ENCODE measurements at regions not wholly inside any gene's neighbourhood (a gene's known extent, or its start where the extent isn't known, plus 50 kb on each side); places are given as distances from the start of the nearest gene placed in this dataset.
"Not testable (repeated sequence)": the region's sequence is repeated elsewhere in the genome, so short reads cannot be mapped to it uniquely, and the experiment has no call there.

GRCh38 chr13:86584301-86584700 is 785.1 kb upstream of the SLITRK6 start:
- DNase-seq: no peak

- no peak for DNase-seq
Observed at GRCh38 chr13:86585835-86586234, 786.6 kb upstream of the SLITRK6 start.

DNA sequence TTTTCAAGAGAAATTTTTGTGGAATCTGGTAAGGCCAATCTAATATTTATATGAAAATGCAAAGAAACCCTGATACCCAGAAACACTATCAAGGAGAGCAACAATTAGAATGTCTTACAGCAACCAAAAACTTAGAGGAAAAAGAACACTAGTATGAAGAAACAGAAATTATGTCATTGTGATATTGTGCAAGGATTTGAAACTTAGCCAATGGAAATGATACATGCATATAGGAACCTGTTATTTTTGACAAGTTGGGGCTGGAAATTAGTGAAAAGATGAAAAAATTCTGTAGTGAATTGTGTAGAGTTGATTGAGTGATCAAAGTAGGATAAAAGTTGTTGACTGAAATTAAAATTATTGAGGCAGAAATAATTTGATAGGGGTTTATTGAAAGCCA is 792.6 kb upstream of the SLITRK6 start:
- no peak for DNase-seq

- DNase-seq: no peak
Observed at GRCh38 chr13:86601351-86601750, 802.1 kb upstream of the SLITRK6 start.

DNA sequence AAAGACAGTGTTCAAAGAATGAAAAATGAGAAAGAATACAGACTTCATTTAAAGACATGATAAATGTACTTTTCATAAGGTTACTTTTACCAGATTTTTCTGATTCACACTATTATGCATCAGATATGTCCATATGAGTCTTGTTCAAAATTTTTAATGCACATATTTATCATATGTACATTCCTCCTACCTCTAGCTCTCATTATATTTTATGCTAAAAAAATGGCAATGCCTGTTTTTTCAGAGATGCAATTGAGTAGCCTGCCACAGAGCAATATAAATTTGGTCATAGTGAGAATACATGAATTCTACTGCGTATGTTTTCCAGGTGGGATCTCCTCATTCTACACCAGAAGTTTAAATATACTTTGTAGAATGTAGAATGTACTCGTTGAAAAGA is 807.0 kb upstream of the SLITRK6 start:
- DNase-seq: no peak

DNA sequence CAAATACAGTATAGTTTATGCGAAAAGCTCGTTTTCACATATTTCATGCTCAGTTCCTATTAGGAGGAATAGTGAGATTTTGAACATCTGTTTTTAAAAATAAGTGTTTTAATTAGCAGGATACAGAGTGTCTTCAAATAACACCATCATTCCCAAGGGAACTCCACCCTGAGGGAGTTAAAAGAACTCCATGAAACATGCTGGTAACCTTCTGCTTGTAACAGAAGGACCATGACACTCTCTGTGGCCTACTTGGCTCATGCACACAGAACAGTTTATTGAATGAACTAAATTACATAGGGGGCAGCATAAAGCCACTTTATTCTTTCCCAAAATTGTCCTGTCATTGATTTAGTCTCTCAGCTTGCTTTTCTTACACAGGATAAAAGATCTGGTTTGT is 809.5 kb upstream of the SLITRK6 start:
- DNase-seq: no peak

DNA sequence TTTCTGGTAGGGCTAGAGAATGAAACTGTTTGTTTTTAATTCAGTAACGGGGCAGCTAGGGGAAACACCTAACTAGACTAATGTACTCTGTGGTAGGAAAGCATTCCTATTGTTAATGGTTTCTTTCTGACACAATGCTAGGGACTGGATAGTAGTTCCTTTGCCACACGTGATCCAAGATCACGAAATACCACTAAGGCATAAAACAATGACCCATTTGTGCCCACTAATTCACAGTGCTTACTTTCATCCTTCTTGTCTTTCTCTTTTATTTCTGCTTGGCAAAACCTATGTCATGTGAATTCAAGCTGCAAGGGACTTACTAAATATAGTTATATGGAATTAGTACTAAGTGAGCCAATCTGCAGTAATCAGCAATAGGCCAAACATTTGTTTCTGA is 834.1 kb upstream of the SLITRK6 start:
- DNase-seq: no peak

- DNase-seq: not testable (repeated sequence)
Observed at GRCh38 chr13:86651171-86651570, 852.0 kb upstream of the SLITRK6 start.

GRCh38 chr13:86653009-86653408 is 853.8 kb upstream of the SLITRK6 start:
- DNase-seq: no peak

GRCh38 chr13:86655561-86655960 is 856.3 kb upstream of the SLITRK6 start:
- no peak for DNase-seq

DNA sequence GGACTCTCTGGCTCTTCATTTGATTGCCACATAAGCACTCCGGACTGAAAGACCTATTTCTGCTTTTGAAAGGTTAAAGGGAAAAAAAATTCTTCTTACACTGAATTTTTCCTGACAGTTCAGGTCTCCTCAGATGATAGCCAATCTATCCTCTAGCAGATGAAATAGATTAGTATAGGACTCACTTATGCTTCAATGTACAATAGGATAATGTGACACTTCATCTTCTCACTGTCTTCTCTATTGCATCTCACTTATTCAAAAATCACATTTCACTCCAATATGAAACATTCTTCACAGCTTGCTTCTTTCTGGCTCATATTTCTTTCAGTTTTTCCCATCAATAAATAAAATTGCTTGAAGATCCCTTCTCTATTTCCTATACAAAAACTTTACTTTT is 860.9 kb upstream of the SLITRK6 start:
- DNase-seq: no peak

GRCh38 chr13:86665842-86666241 is 866.6 kb upstream of the SLITRK6 start:
- no peak for DNase-seq

- DNase-seq: no peak
Observed at GRCh38 chr13:86673931-86674431, 874.8 kb upstream of the SLITRK6 start.

GRCh38 chr13:86681223-86681622 is 882.0 kb upstream of the SLITRK6 start:
- DNase-seq: no peak

GRCh38 chr13:86684402-86684801 is 885.2 kb upstream of the SLITRK6 start:
- peak; percentile 34 for DNase-seq

- no peak for DNase-seq
Observed at GRCh38 chr13:86689911-86690310, 890.7 kb upstream of the SLITRK6 start.

DNA sequence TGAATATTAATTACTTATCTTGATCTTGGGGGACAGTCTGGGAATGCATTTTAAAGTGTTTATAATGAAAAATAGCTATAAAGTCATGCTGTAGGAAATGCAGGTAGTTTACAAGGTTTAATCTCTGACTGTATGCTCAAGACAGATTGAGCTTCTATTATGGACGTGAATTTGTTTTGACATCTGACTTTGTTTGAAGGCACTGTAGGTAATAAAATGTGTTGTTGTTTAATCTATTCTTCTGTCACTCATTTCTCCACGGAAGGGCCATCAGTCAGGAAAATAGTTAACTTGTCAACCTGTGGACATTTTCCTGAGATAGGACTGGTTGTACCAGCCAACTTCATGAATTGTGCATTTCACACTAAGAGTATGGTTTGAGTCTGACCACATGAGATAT is 893.1 kb upstream of the SLITRK6 start:
- no peak for DNase-seq

- DNase-seq: no peak
Observed at GRCh38 chr13:86710013-86710412, 910.8 kb upstream of the SLITRK6 start.

DNA sequence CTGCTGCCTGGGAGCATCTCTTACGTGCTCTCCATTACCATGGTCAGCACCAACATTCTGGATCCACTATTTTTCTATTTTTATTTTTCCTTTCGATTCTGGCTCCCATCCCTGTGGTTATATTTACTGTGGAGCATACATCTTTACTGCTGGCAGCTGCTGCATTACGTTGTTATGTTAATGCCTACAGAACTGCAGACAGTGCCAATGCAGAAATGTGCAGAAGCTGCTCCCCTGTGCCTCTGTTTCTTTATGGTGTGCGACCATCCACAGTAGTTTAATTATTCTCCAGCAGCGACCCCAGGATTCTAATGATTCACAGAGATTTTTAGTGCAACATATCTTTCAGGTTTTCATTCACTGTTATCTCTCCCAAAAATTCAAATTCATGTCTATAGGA is 911.7 kb upstream of the SLITRK6 start:
- no peak for DNase-seq

DNA sequence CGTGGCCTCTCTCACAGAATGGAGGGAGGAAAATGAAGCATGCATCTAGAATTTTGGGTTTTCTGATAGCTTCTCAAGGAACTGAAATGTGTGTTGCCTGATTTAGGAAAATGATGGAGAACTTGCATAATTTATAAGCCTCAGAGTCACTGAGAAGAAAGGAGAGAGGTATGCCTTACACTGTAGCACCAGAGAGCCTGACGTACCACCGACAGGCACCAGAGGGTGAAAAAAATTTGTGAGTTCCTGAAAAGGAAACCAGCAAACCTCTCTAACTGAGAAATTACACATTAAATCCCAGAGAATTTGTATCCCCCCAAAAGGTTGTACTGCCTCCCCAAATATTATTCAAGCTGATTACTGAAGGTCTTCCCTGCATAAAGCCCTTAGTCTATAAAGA is 915.3 kb upstream of the SLITRK6 start:
- DNase-seq: no peak

GRCh38 chr13:86725105-86725504 is 925.9 kb upstream of the SLITRK6 start:
- DNase-seq: no peak

GRCh38 chr13:86729206-86729605 is 930.0 kb upstream of the SLITRK6 start:
- DNase-seq: no peak

- no peak for DNase-seq
Observed at GRCh38 chr13:86731987-86732386, 932.8 kb upstream of the SLITRK6 start.

DNA sequence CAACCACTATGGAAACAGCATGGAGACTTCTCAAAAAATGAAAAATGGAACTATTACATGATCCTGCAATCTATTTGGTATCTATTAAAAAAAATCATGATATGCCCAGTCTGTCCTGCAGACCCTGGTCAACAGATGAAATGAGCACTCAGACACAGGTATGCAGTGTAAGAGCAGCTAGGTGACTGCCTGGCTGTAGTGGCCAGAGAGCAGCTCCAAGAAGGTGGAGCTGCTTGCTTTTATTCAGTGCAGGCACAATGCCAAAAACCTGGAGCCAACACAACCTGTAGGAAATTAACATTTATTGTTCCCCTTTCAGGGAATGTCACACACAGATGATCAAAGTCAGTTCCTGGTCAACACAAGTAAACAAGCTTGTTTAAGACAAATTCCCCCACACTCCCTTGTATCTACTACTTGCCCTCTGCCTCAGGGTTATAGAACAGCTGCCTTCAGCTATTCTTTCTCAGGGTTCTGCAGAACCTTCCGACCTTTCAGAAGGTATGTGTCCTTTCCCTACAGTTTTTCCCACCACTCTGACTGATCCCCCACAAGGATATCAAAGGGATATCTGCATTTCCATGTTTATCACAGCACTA is 933.7 kb upstream of the SLITRK5 start:
- no peak for DNase-seq

- DNase-seq: no peak
Observed at GRCh38 chr13:86741762-86742285, 929.3 kb upstream of the SLITRK5 start.
